ENCODE measurements at regions not wholly inside any gene's neighbourhood (a gene's known extent, or its start where the extent isn't known, plus 50 kb on each side); places are given as distances from the start of the nearest gene placed in this dataset.
"Not testable (repeated sequence)": the region's sequence is repeated elsewhere in the genome, so short reads cannot be mapped to it uniquely, and the experiment has no call there.

DNA sequence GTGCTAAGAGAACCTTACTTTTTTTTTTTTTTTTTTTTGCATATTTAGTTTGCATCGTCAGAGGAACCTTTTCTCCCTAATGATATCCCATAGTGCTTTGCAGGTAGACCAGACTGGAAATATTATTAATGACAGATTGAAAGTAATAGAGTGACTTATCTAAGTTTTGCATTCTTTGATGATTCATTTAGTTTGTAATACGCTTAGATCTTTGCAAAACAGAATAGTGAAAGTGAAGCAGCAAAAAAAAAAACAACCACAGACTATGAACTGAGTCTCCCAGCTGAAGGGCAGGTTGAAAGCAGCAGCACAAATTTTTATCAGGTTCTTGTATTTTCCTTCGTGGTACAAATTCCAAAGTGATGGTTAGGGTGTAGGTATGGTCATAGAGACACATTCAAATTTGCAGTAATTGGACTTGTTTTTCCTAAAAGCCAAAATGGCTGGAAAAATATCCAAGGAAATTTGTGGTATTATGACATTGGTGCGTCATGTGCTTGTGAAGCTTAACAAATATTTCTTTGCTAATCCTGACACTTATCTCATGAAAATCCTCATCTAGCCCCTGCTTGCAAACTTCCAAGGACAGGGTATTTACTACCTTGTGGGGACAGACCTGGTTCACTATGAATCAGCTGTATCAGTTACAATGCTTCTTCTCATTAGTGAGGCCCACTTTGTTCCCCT, 81.8 kb upstream of the CREB5 start:
- no peaks in the 10 kb centered on the region for H3K36me3 ChIP-seq
- no peaks in the 10 kb centered on the region for H3K27me3 ChIP-seq
- no peak overlapping the region for H3K4me3 ChIP-seq
- H3K4me1 ChIP-seq: no peaks in the 10 kb centered on the region
- no peak overlapping the region for H3K27ac ChIP-seq
- DNase-seq: no peak
- no peaks in the 10 kb centered on the region for H3K9me3 ChIP-seq (replicated peaks)

- no peak overlapping the region for H3K27ac ChIP-seq
- DNase-seq: no peak
- H3K27me3 ChIP-seq: no peaks in the 10 kb centered on the region
- H3K4me1 ChIP-seq: no peaks in the 10 kb centered on the region
- no peaks in the 10 kb centered on the region for H3K9me3 ChIP-seq (replicated peaks)
- H3K36me3 ChIP-seq: no peaks in the 10 kb centered on the region
- H3K4me3 ChIP-seq: no peak overlapping the region
Observed at GRCh38 chr7:28332046-28332445, 80.3 kb upstream of the CREB5 start.

- not testable (repeated sequence) for H3K36me3 ChIP-seq; H3K27ac ChIP-seq; DNase-seq; H3K4me3 ChIP-seq; H3K9me3 ChIP-seq (replicated peaks); H3K4me1 ChIP-seq; H3K27me3 ChIP-seq
Observed at GRCh38 chr7:28333548-28333947, 78.8 kb upstream of the CREB5 start.

DNA sequence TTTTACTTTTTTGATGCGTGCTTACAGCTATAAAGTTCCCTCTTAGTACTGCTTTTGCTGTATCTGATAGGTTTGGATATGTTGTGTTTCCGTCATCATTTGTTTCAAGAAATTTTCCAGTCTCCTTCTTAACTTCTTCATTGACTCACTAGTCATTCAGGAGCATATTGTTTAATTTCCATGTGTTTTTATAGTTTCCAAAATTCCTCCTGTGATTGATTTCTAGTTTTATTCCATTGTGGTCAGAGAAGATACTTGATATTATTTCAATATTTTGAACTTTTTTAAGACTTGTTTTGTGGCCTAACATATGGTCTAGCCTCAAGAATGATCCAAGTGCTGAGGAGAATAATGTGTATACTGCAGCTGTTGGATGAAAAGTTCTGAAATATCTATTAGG, 75.5 kb upstream of the CREB5 start:
- H3K4me3 ChIP-seq: no peak overlapping the region
- no peaks in the 10 kb centered on the region for H3K9me3 ChIP-seq (replicated peaks)
- H3K36me3 ChIP-seq: no peaks in the 10 kb centered on the region
- DNase-seq: no peak
- no peak overlapping the region for H3K27ac ChIP-seq
- no peaks in the 10 kb centered on the region for H3K4me1 ChIP-seq
- H3K27me3 ChIP-seq: no peaks in the 10 kb centered on the region

DNA sequence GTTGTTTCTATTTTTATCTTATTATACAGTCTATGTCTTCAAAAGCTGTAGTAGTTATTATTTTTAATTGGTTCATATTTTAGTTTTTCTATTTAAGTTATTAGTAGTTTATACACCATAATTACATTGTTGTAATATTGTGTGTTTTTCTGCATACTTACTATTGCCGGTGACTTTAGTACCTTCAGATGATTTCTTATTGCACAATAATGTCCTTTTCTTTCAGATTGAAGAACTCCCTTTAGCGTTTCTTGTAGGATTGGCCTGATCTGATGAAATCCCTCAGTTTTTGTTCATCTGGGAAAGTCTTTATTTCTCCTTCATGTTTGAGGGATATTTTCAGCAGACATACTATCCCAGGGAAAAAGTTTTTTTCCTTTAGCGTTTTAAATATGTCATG, 74.3 kb upstream of the CREB5 start:
- Histone ChIP-seq H3K36me3 (no peaks in the 10 kb centered on the region), H3K27me3 (no peaks in the 10 kb centered on the region), H3K27ac (no peak overlapping the region), H3K4me3 (no peak overlapping the region), H3K9me3 (replicated peaks) (no peaks in the 10 kb centered on the region), H3K4me1 (no peaks in the 10 kb centered on the region)
- DNase-seq: no peak

- DNase-seq: no peak
- H3K4me3 ChIP-seq: no peak overlapping the region
- no peaks in the 10 kb centered on the region for H3K36me3 ChIP-seq
- no peaks in the 10 kb centered on the region for H3K27me3 ChIP-seq
- no peaks in the 10 kb centered on the region for H3K4me1 ChIP-seq
- H3K9me3 ChIP-seq (replicated peaks): no peaks in the 10 kb centered on the region
- no peak overlapping the region for H3K27ac ChIP-seq
Observed at GRCh38 chr7:28343462-28343861, 68.9 kb upstream of the CREB5 start.

DNA sequence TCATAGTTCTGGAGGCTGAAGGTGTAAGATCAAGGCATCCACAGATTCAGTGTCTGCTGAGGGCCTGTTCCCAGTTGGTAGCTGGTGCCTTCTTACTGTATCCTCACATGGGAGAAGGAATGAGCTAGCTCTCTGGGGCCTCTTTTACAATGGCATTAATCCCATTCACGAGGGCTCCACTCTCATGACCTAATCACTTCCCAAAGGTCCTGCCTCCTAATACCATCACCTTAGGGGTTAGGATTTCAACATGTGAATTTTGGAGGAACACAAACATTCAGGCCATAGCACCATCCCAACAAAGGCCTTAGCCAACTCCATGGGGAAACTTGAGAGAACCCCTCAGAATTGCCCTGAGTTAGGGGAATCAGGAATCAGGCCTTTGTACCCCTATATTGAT, 66.1 kb upstream of the CREB5 start:
- DNase-seq: no peak
- Histone ChIP-seq H3K4me1 (peaks cover 7% of the 10 kb centered on the region; the same call in 1 of the 2 replicates), H3K27me3 (no peaks in the 10 kb centered on the region), H3K27ac (no peak overlapping the region), H3K36me3 (no peaks in the 10 kb centered on the region), H3K9me3 (replicated peaks) (no peaks in the 10 kb centered on the region), H3K4me3 (no peak overlapping the region)

GRCh38 chr7:28346676-28347363, 65.5 kb upstream of the CREB5 start:
- Histone ChIP-seq H3K27me3 (no peaks in the 10 kb centered on the region), H3K4me1 (peaks cover 7% of the 10 kb centered on the region; the same call in 1 of the 2 replicates), H3K27ac (no peak overlapping the region), H3K9me3 (replicated peaks) (no peaks in the 10 kb centered on the region), H3K4me3 (no peak overlapping the region), H3K36me3 (no peaks in the 10 kb centered on the region)
- DNase-seq: no peak

DNA sequence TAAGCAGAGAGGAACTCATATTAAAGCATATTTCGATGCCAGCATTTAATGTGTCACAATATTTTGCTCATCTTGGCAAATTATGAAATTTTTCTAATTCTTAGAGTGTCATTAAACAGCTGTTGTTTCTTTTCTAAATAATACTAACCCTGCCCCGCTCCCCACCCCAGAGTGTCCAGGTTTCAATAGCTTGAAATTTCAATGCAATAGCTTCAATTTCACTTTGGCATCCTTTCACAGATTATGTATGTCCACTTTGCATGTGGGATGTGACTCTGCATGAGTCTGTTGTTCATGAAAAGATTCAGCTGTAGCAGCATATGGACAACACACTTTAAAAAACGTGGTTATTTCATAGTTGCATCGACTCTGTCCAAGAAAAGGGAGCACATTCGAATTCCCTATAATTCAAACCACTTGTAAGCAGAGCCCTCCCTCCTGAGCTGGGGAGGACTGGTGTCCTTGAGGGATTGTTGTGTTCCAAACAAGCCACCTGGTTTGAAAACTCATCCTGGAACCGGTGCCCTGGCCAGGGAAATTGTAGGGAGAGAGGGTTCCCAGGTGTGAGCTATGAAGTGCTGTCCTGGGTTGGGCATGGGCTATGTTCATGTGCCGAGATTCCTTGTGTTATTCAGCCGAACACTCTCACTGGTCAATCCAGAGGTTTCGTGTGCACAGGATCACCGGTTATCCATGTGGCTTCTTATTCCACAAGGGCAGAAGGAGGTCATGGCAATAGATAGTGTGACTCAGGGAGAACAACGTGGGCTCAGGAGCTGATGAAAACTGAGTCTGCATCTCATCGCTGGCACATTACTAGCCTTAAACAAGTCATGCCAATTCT, 64.6 kb upstream of the CREB5 start:
- no peak for DNase-seq

DNA sequence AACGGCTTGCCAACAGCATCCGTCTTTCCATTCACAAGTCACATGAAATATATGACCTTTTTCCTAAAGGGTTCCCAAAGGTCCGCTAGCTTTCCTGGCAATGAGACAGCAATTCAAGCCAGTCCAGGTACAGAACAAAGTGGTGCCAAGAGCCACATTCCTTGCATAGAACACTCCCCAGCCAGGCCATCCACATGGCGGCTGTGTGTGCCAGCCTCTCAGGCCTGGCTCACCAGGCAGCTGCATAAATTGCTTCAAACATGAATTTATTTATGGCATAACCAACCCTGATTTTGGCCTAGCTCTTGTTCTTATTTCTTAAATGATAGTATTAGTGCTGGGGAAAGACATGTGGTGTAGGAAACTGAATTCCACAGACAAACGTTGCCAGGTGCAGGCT, 63.7 kb upstream of the CREB5 start:
- Histone ChIP-seq H3K27me3 (no peaks in the 10 kb centered on the region), H3K4me3 (no peak overlapping the region), H3K4me1 (peaks cover 7% of the 10 kb centered on the region; the same call in 1 of the 2 replicates), H3K27ac (no peak overlapping the region), H3K36me3 (no peaks in the 10 kb centered on the region), H3K9me3 (replicated peaks) (no peaks in the 10 kb centered on the region)
- peak; percentile 30 to 60 for DNase-seq

More for the DNA sequence above, 64.6 kb upstream of the CREB5 start:
- Histone ChIP-seq H3K36me3 (no peaks in the 10 kb centered on the region), H3K27ac (no peak overlapping the region), H3K4me1 (peaks cover 7% of the 10 kb centered on the region; the same call in 1 of the 2 replicates), H3K4me3 (no peak overlapping the region), H3K9me3 (replicated peaks) (no peaks in the 10 kb centered on the region), H3K27me3 (no peaks in the 10 kb centered on the region)

DNA sequence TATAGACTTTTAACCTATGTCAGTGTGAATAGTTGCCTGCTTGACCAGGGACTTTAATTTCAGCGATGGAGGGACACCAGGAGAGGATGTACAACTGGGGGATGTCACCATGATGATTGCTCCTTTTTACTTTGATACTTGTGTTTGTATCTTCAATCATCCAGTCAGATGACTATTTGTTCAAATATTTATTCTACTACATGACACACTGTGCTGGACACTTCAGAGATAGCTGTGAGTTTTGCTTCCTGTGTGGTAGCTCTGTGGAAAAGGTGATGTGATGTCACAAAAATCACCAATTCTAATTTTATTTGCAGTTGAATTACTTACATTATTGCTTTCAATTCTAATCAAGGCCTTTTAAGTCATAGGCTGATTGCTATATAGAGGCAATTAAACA, 62.7 kb upstream of the CREB5 start:
- no peak for DNase-seq
- Histone ChIP-seq H3K27ac (no peak overlapping the region), H3K27me3 (no peaks in the 10 kb centered on the region), H3K9me3 (replicated peaks) (no peaks in the 10 kb centered on the region), H3K4me3 (no peak overlapping the region), H3K4me1 (peaks cover 12% of the 10 kb centered on the region), H3K36me3 (no peaks in the 10 kb centered on the region)

DNA sequence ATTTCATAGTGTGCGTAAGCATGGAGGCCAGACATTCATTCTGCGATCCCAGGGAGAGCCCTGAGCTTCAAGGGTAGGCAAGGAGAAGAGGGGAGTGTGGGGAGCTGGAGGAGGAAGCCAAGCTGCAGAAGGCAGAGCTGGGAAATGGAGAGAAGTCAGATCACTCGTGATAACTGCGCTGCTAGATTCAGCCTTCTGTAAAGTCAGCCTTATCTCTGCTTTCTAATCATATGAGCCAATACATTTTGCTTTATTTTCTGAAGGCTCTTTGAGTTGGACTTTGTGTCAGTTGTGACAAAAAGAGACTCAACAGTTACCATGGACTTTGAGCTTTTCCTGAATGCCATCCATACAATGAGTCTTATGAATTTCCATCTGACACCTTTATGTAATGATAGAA, 61.7 kb upstream of the CREB5 start:
- H3K36me3 ChIP-seq: no peaks in the 10 kb centered on the region

GRCh38 chr7:28351450-28351849, 60.9 kb upstream of the CREB5 start:
- H3K9me3 ChIP-seq (replicated peaks): no peaks in the 10 kb centered on the region
- H3K36me3 ChIP-seq: no peaks in the 10 kb centered on the region
- H3K4me1 ChIP-seq: peaks cover 30% of the 10 kb centered on the region
- no peaks in the 10 kb centered on the region for H3K27me3 ChIP-seq
- no peak overlapping the region for H3K4me3 ChIP-seq
- DNase-seq: no peak
- no peak overlapping the region for H3K27ac ChIP-seq

More for the DNA sequence above, 61.7 kb upstream of the CREB5 start:
- no peak for DNase-seq
- no peak overlapping the region for H3K4me3 ChIP-seq
- H3K27ac ChIP-seq: no peak overlapping the region
- H3K4me1 ChIP-seq: peaks cover 22% of the 10 kb centered on the region
- no peaks in the 10 kb centered on the region for H3K27me3 ChIP-seq
- H3K9me3 ChIP-seq (replicated peaks): no peaks in the 10 kb centered on the region

DNA sequence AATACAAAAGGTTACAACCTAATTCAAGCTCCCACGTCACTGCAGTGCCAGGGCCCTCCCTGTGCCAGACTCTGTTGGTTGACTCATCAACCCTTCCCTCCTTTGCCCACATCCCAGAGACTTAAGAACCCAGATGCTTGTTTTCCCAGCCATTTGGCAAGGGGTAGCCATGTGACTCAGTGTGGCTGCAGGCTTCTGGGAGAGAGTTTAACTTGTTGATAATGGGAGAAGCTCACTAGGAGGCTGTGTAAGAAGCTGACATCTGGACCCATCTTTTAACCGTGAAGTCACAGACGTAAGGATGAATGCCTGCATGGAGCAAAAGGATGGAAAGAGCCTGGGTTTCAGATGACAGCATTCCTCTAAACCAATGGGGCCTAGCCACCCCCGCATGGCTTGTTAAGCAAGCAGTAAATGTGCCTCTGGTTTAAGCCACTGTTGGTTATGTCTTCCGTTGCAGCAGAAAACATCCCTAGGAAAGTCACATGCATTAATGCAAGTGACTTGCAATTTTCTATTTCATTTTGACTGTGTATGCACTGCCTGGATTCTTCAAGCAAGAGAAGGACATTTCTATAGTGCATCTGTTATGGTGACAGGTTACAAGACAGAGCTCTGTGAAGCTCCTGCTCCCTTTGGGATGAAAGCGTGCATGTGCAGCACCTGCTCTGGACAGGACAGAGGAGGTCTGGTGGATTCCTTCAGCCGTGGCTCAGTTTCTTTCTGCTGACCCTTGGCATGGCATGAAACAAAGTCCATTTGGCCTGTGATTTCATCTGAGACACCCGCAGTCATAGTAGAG, 57.5 kb upstream of the CREB5 start:
- peak; percentile 50 to 75 for DNase-seq
- H3K9me3 ChIP-seq (replicated peaks): no peaks in the 10 kb centered on the region
- no peaks in the 10 kb centered on the region for H3K36me3 ChIP-seq
- no peak overlapping the region for H3K4me3 ChIP-seq
- no peak overlapping the region for H3K27ac ChIP-seq
- no peaks in the 10 kb centered on the region for H3K27me3 ChIP-seq
- peaks cover 41% of the 10 kb centered on the region for H3K4me1 ChIP-seq
